Fibroblast of the aortic adventitia (primary cell): ENCODE measurements at regions not wholly inside any gene's neighbourhood (a gene's known extent, or its start where the extent isn't known, plus 50 kb on each side); places are given as distances from the start of the nearest gene placed in this dataset.

Experiments used
- DNase-seq: peaks from one replicate; pipeline ENCODE4 v3.0.0-alpha.2; 2010; ENCODE audit warnings: low read depth
- H3K4me3 ChIP-seq: 2 replicates; pipeline ENCODE4 v1.5.1; 2011; ENCODE audit warnings: low read depth, mild to moderate bottlenecking, control low read depth, low read length, moderate library complexity
- TF ChIP-seq, protein P1 (sequence below): IDR thresholded peaks from 2 replicates; pipeline ENCODE4 v1.5.1; 2011; ENCODE audit warnings: mild to moderate bottlenecking, low read length, control low read depth, inconsistent platforms; ENCODE audit not compliant: insufficient read depth

DNA sequence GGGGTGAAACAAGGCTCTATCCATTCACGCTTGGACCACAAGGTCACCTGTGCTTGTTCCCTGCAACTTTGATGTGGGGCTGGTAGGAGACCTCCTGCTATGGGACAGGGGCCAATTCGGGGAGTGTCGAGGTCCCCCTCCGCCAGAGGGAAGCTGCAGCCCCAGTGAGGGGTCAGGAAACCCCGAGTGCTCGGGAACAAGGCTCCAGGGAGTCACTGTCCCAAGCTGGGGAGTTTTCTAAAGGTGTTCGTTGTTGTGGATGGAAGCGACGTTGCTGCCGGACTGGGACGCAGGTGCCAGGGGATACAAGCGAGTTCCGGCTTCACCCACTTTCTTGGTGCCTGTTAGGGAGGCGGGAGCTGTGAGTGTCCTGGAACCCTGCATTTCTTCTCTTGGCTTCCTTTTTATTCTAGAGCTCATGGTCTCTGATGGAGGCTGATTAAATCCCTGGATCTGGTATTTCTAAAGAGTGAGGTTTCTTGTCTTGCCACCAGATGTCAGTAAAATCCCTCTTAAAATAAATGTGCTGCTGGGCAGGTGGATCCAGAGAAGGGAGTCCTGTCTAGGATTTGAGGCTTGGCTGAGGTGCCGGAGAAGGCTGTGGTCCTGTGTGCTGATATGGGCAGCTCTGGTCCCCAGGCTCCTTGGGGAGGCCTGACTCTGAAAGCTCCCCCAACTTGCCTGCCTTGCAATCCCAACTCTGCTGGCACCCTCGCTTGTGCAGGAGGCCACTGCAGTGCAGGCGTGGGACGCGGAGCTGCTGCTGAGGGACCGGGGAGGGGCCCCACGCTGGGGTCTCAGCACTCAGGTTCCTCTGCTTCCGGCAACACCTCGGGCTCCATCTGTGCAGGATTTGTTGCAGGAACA lies 153.9 kb downstream of the TEX29 start:
- DNase-seq = peak; percentile 44
- TF ChIP-seq, protein P1, sequence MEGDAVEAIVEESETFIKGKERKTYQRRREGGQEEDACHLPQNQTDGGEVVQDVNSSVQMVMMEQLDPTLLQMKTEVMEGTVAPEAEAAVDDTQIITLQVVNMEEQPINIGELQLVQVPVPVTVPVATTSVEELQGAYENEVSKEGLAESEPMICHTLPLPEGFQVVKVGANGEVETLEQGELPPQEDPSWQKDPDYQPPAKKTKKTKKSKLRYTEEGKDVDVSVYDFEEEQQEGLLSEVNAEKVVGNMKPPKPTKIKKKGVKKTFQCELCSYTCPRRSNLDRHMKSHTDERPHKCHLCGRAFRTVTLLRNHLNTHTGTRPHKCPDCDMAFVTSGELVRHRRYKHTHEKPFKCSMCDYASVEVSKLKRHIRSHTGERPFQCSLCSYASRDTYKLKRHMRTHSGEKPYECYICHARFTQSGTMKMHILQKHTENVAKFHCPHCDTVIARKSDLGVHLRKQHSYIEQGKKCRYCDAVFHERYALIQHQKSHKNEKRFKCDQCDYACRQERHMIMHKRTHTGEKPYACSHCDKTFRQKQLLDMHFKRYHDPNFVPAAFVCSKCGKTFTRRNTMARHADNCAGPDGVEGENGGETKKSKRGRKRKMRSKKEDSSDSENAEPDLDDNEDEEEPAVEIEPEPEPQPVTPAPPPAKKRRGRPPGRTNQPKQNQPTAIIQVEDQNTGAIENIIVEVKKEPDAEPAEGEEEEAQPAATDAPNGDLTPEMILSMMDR = peak; percentile 33
- H3K4me3 ChIP-seq = no peak overlapping the region

DNA sequence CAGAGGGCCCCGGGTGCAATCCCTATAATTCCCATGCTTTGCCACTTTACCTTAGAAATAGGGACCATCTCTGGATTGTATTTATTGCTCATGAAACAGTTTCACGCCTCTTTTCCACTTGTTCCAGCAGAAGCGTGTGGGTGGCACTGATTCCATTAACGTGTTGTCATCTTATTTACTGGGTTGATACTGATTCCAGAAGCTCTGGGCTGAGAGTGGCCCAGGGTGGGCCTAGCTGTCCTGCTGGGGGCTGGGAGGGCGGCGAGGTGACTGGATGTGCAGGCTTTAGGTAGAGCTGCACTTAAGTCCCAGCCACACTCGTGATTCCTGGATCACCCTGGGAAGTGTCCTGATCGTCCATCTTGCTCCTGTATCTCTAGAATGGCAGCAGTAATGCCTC lies 155.0 kb downstream of the TEX29 start:
- DNase-seq = no peak

DNA sequence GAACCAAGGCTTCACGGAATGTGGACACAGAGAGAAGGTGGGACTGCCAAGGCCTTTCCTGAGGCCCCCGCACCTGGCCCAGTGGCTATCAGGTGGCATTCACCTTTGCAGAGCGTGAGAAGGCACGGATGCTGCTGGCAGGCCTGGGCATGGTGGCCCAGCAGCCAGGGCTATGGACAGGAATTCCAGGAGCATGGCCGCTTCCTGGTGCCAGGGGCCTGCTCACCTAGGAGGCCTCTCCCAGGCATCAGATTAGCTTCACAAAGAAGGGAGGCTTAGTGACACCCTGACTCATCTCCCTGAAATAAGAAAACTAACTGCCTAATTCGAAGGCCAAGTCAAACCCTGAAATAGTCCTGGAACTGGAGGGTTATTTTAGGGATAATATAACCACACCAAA lies 155.8 kb downstream of the TEX29 start:
- no peak for DNase-seq
- TF ChIP-seq, protein P1 = no peak
- no peak overlapping the region for H3K4me3 ChIP-seq

More for the DNA sequence above, 155.0 kb downstream of the TEX29 start:
- TF ChIP-seq, protein P1 = no peak
- no peak overlapping the region for H3K4me3 ChIP-seq

DNA sequence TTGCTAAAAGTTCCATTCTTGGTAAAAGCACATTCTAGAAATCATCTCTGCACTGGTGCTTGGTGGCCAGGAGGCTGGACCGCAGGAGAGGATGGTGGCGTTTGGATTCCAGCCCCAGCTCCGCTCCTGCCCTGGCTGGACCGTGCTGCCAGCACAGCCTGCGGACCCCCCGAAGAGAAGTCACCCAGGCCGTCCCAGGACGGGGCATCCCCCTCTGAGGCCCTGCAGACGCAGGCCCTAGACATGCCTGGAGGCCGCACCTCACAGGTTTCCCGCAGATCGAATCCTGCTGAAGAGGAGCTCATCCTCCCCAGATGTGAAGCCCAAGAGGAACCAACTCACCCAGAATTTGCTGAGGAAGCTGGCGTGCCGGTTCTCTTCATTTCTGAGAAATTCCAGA lies 159.0 kb downstream of the TEX29 start:
- DNase-seq = no peak
- H3K4me3 ChIP-seq = no peak overlapping the region
- TF ChIP-seq, protein P1 = no peak

DNA sequence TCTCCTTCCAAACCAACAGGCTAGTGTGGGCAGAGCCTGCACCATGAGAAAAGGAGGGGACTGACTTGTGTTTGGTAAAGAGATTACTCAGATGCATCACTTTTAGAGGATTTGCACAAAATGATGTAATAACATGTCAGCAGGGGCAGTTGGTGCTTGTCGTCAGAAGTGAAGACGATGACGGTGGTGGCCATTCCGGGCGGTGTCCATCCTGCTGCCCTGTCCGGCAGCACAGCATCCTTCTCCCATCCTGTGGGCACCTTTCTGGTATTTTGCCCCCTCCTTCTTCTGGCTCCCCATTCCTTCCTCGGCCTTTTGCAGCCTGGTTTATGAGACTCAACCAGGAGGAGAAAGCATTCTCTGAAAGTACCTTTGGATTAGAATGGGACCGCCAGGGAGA lies 160.1 kb downstream of the TEX29 start:
- TF ChIP-seq, protein P1 = no peak
- no peak overlapping the region for H3K4me3 ChIP-seq
- no peak for DNase-seq

DNA sequence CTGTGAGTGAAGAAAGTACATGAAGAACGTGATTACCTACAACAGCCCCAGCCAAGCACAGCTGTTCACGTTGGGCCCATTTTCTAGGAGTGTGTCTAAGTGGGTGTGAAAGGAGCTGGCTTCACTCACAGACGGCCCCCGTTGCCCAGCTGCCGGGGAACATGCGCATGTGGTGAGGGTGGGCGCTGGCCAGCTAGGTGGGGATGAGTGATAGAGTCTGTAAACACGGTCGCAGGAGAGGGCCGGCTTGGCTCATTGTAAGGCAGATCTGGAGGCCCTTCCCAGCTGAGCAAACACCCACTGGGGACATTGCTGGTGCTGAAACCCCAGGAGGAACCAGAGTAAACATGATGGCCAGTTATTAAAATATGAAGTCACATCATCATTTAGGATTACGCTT lies 160.5 kb downstream of the TEX29 start:
- no peak overlapping the region for H3K4me3 ChIP-seq
- DNase-seq = no peak
- TF ChIP-seq, protein P1 = no peak
